ENCODE measurements at regions not wholly inside any gene's neighbourhood (a gene's known extent, or its start where the extent isn't known, plus 50 kb on each side); places are given as distances from the start of the nearest gene placed in this dataset.
A peak's percentile ranks its signal among the peaks of the same experiment; 100 is the strongest.

DNA sequence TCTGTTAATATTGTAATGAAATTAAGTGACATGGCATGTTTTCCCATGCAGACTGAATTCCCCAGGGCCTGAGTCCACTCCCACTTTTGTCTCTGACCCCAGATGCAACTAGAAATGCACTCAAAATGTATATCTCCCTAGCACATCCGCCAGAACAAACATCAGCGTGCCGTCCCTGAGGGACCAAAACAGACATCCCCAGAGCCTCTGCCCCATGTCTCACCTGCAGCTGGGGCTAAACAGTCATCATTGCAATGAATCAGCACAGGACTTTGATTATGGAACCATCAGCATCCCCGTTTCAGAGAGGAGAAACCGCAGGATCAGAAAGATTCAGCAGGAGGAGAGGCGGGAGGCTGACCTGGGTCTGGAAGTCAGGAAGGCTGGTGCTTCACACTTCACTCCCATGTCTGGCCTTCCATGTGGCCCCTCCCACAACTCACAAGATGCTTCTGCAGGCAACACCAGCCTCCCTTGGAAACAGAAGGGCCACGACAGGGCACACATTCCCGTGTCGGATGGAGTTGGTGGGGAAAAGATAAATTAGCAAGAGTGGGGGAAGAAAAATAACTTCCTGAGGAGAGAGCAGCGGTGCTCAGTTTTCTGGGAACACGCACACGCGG is 130.6 kb upstream of the VSTM2B start:
- Histone ChIP-seq H3K9ac (no peak overlapping the region), H3K27me3 (no peaks in the 10 kb centered on the region), H3K27ac (no peak overlapping the region), H3F3A (ENCODE audit: low read depth) (no peaks in the 10 kb centered on the region), H3K4me1 (peaks cover 29% of the 10 kb centered on the region), H3K79me2 (ENCODE audit: low read depth) (no peaks in the 10 kb centered on the region), H2AFZ (replicated peaks) (no peak overlapping the region), H3K36me3 (no peaks in the 10 kb centered on the region), H4K20me1 (ENCODE audit: low read depth) (no peaks in the 10 kb centered on the region), H3K9me3 (ENCODE audit: low read depth) (no peaks in the 10 kb centered on the region), H3K4me2 (no peak overlapping the region), H3K4me3 (no peak overlapping the region)
- no peak for TF ChIP-seq EZH2 (IDR thresholded peaks at IDR 0.05)
- TF ChIP-seq EZH2phosphoT487 (IDR thresholded peaks at IDR 0.05): no peak
- TF ChIP-seq, protein P1, sequence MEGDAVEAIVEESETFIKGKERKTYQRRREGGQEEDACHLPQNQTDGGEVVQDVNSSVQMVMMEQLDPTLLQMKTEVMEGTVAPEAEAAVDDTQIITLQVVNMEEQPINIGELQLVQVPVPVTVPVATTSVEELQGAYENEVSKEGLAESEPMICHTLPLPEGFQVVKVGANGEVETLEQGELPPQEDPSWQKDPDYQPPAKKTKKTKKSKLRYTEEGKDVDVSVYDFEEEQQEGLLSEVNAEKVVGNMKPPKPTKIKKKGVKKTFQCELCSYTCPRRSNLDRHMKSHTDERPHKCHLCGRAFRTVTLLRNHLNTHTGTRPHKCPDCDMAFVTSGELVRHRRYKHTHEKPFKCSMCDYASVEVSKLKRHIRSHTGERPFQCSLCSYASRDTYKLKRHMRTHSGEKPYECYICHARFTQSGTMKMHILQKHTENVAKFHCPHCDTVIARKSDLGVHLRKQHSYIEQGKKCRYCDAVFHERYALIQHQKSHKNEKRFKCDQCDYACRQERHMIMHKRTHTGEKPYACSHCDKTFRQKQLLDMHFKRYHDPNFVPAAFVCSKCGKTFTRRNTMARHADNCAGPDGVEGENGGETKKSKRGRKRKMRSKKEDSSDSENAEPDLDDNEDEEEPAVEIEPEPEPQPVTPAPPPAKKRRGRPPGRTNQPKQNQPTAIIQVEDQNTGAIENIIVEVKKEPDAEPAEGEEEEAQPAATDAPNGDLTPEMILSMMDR (IDR thresholded peaks at IDR 0.05): no peak
- DNase-seq (ENCODE audit: low spot score): no peak
- peaks cover 7% of the 10 kb centered on the region for H3K9me3 Mint-ChIP-seq
- H3K27me3 Mint-ChIP-seq (ENCODE audit: insufficient read depth, low read depth): peaks cover 11% of the 10 kb centered on the region
- H3K36me3 Mint-ChIP-seq: no peaks in the 10 kb centered on the region
- peaks cover 37% of the 10 kb centered on the region for H3K4me1 Mint-ChIP-seq
- no peak overlapping the region for H3K27ac Mint-ChIP-seq
- H3K4me3 Mint-ChIP-seq: no peak overlapping the region

DNA sequence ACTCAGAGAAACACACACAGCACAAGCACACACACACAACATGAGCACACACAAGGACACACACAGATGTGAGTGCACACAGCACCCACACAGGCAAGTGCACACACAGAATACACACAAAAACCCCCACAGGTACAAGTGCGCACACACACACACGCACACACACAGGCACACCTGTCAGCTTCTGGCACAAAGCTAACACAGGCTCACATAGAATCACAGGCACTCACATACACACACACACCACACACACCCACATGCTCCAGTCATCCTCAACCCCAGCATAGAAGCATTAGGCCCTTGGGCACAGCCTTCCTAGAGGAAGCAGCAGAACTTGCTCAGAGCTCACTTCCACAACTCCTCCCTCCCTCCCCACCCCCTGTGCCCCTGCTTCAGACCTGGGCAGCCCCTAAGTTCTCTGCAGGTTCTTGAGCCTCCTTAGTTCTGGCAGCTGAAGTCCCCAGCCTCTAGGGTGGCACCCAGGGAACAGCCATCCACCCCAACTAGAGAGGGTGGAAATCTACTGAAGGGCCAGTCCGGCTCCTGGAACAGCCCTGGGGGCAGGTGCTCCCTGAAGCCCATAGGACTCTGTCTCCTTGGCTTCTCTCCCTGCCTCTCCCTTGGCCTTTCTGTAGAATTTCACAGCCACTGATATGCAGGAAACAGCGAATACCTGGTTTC is 129.9 kb upstream of the VSTM2B start:
- H3K79me2 ChIP-seq (ENCODE audit: low read depth): no peaks in the 10 kb centered on the region
- no peaks in the 10 kb centered on the region for H3K27me3 ChIP-seq
- Mint-ChIP-seq H3K27me3 (ENCODE audit: insufficient read depth, low read depth) (peaks cover 11% of the 10 kb centered on the region), H3K9me3 (peaks cover 7% of the 10 kb centered on the region), H3K4me3 (no peak overlapping the region), H3K36me3 (no peaks in the 10 kb centered on the region), H3K4me1 (peaks cover 39% of the 10 kb centered on the region), H3K27ac (no peak overlapping the region)
- no peak overlapping the region for H3K27ac ChIP-seq
- H3K4me2 ChIP-seq: no peak overlapping the region
- H3K9me3 ChIP-seq (ENCODE audit: low read depth): no peaks in the 10 kb centered on the region
- no peak for TF ChIP-seq EZH2phosphoT487 (IDR thresholded peaks at IDR 0.05)
- no peak for TF ChIP-seq EZH2 (IDR thresholded peaks at IDR 0.05)
- TF ChIP-seq, protein P1 (IDR thresholded peaks at IDR 0.05): no peak
- no peak for DNase-seq (ENCODE audit: low spot score)
- H3K36me3 ChIP-seq: no peaks in the 10 kb centered on the region
- H3K9ac ChIP-seq: no peak overlapping the region
- H3F3A ChIP-seq (ENCODE audit: low read depth): no peaks in the 10 kb centered on the region
- H3K4me1 ChIP-seq: peaks cover 31% of the 10 kb centered on the region
- H3K4me3 ChIP-seq: no peak overlapping the region
- H2AFZ ChIP-seq (replicated peaks): no peak overlapping the region
- no peaks in the 10 kb centered on the region for H4K20me1 ChIP-seq (ENCODE audit: low read depth)

DNA sequence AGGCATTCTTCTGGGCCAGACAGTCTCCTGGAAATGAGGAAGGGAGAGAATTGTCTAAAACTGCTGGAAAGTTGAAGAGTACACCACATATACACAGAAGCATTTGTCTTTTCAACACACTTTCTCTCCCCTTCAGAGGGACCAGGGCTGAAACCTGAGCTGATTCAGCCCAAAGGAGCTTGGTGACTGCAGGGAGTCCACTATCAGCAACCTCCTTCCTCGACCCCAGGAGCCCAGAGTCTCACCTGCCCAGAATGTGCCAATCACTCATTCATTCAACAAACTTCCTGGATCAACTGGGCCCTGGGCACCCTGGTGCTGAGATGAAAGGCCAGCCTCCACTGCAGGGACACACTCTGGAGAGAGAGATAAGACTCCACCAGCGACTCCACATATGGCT is 128.9 kb upstream of the VSTM2B start:
- H3K27ac ChIP-seq: no peak overlapping the region
- no peak overlapping the region for H3K4me2 ChIP-seq
- peak overlapping the region; percentile 34 for H2AFZ ChIP-seq (replicated peaks)
- H3F3A ChIP-seq (ENCODE audit: low read depth): no peaks in the 10 kb centered on the region
- TF ChIP-seq EZH2phosphoT487 (IDR thresholded peaks at IDR 0.05) (no peak), EZH2 (IDR thresholded peaks at IDR 0.05) (no peak)
- TF ChIP-seq, protein P1 (IDR thresholded peaks at IDR 0.05): no peak
- no peaks in the 10 kb centered on the region for H3K9me3 ChIP-seq (ENCODE audit: low read depth)
- H3K4me3 Mint-ChIP-seq: no peak overlapping the region
- no peaks in the 10 kb centered on the region for H4K20me1 ChIP-seq (ENCODE audit: low read depth)
- no peak for DNase-seq (ENCODE audit: low spot score)
- peaks cover 39% of the 10 kb centered on the region for H3K4me1 Mint-ChIP-seq
- no peaks in the 10 kb centered on the region for H3K36me3 ChIP-seq
- peaks cover under 1% of the 10 kb centered on the region for H3K9me3 Mint-ChIP-seq
- no peaks in the 10 kb centered on the region for H3K27me3 ChIP-seq
- no peaks in the 10 kb centered on the region for H3K79me2 ChIP-seq (ENCODE audit: low read depth)
- peaks cover 11% of the 10 kb centered on the region for H3K27me3 Mint-ChIP-seq (ENCODE audit: insufficient read depth, low read depth)
- no peaks in the 10 kb centered on the region for H3K36me3 Mint-ChIP-seq
- no peak overlapping the region for H3K9ac ChIP-seq
- H3K4me1 ChIP-seq: peaks cover 31% of the 10 kb centered on the region
- H3K4me3 ChIP-seq: no peak overlapping the region
- peak overlapping the region; percentile 44 for H3K27ac Mint-ChIP-seq
